HG02970 (cell line): ENCODE measurements at regions not wholly inside any gene's neighbourhood (a gene's known extent, or its start where the extent isn't known, plus 50 kb on each side); places are given as distances from the start of the nearest gene placed in this dataset.
"Not testable (repeated sequence)": the region's sequence is repeated elsewhere in the genome, so short reads cannot be mapped to it uniquely, and the experiment has no call there.

Experiments
- ATAC-seq: cut with Tn5 transposase; IDR thresholded peaks from one replicate; pipeline ENCODE4 v1.9.1; 2021; ENCODE audit warnings: mild to moderate bottlenecking, moderate library complexity, moderate number of reproducible peaks; ENCODE audit not compliant: unreplicated experiment, low FRiP score

DNA sequence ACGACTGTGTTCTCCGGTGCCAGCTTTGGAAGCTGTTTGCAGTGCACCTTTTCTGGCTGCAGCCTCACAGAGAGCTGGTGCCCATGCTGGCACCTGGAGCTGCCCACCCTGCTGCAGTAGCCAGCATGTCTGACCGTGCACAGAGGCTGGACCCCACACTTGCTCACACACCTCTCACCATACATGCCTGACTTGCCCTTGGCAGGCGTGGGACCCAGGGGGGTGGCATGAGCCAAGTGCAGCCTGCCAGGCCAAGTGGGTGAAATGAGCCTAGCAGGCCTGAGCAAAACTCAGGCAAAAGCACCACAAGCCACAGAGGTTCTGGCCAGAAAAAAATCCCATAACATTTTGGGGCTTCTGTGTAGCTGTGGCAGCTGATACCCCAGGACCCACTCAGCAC is 258.8 kb downstream of the XPNPEP1 start:
- no peak for ATAC-seq

DNA sequence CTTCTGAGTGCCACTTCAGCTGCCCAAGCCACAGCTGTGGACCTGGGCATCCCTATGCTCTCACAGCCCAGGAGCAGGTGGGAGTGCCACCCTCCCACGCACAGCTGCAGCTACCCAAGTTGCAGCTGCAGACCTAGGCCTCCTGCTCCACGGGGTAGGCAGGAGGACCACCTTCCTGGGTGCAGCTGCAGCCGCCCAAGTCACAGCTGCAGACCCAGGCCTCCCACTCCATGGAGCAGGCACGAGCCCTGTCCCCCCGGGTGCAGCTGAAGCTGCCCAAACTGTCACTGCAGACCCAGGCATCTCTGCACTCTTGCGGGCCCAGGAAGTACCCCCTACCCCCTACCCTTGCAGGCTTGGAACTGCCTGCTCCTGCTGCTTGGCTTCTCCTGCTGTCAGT is 260.2 kb downstream of the XPNPEP1 start:
- no peak for ATAC-seq

DNA sequence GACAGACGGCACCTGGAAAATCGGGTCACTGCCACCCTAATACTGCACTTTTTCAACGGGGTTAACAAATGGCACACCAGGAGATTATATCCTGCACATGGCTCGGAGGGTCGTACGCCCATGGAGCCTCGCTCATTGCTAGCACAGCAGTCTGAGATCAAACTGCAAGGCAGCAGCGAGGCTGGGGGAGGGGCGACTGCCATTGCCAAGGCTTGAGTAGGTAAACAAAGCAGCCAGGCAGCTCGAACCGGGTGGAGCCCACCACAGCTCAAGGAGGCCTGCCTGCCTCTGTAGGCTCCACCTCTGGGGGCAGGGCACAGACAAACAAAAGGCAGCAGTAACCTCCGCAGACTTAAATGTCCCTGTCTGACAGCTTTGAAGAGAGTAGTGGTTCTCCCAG is 270.7 kb downstream of the XPNPEP1 start:
- not testable (repeated sequence) for ATAC-seq

DNA sequence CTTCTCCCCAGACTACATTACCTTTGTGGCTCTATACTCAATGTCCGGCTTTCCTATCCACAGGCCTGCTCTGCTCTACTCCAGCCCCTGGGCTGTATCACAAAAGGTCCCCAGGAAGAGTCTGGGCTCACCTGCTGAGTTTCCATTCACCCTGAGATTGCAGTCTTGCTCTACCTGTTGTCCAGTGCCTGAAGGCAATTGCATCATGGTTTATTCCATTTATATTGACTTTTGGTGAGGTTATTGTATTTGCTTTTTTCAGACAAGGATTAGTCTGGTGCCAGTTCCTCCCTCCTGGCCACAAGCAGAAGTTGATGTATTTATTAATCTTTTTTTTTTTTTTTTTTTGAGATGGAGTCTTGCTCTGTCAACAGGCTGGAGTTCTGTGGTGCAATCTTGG is 273.1 kb downstream of the XPNPEP1 start:
- no peak for ATAC-seq

DNA sequence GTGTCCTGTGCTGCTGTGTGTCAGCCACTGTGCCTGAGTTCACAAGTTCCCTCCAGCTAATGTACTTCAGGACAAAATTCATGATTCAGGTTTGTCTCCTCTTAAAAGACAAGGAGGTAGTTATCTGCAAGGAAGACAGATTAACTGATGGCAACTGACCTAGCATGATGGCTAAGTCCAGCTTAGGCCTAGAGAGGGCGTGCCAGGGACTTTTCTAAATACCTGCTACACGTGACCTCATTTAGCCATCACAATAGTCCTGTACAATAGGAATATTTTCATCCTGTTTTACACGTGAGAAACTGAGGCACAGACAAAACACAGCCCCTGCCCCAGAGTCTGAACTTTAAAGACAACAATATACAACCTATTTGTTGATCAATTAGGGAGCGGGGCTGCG is 275.7 kb downstream of the XPNPEP1 start:
- ATAC-seq = no peak

DNA sequence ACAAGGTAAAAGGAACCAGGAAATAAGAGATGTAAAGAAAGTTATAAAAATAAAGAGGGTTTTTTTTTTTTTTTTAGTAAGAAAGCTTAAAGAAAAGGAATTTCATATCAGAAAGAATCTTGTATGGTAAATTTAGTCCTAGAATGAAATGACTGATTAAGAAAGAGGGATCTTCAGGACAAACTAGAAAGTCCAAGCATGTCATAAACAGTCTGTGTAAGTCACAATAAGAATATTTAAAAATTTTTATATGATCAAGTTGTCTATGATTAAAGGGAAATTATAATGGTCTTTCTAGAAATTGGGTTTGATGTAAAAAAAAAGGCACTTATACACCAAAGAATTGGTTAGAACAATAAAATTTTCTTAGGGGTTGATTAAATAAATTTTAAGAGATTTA is 289.5 kb downstream of the XPNPEP1 start:
- ATAC-seq = no peak

DNA sequence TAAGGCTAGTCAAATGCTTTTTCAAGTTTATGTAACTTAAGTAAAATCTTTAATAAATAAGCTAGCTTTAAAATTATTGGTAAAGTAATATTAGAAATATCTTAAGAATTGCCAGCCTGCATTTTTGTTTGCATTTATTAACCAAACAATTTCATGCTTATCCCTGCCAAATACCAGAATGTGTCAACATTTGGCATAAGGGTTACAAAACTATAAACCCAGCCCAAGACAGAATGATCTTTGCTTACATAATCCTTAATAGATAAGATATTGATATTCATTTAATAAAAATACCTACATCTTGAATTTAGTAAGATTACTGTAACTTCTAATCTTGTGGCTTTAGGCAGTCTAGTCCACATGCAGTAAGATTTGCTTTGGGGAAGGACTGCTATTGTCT is 290.3 kb downstream of the XPNPEP1 start:
- not testable (repeated sequence) for ATAC-seq

DNA sequence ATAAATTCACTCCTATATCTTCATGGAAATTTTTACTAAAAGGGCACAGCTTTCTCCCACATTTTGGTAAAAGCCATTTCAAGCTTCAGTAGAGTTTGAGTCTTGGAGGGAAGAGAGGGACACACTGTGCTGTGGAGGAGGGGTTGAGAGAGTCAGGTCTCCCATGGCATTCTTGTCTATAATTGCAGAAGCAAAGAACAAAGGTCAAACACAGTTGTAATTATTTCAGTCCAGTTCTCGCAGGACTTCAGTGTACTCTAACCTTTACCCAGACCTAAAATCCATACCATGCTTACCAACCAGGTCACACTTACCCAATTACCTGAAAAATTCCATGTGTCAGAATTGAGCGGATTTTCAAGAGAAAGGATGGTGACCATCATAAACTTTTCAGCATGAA is 298.4 kb downstream of the XPNPEP1 start:
- ATAC-seq = no peak

DNA sequence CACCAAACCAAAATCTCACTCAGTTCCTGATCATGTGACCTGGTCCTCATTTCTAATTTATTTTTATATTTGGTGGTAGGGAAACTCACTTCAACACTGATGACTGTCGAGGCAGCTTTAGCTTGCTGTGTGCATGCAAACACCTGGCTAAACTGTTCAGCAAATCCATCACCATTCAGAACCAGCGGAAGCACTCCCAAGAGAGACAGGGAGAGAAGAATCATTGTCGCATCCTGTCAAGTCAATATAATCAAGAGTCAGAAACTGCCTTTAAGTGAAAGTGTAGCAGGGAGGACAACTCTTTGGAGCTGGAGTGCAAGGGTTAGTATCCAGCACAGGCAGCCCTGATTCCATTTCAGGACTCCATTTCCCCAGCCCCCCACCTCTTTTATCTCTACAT is 300.7 kb downstream of the XPNPEP1 start:
- ATAC-seq = no peak

DNA sequence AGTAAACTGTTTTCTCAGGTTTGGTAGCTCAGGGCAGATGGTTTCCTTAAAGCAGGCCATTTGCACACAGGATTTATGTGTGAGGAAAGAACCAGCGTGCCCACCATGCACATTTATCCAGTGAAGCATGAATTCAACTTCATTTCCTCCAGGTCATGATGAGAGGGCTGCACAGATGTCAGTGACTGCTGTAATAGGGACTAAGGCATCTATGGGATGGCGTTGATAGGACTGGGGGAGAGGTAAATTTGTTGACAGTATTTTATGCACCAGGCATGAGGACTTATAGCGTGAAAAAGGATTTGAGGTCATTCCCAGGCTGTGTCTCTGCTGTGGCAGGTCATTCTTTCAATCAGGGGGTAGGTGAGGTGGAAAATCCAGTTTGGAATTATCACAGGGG is 302.9 kb downstream of the XPNPEP1 start:
- no peak for ATAC-seq

DNA sequence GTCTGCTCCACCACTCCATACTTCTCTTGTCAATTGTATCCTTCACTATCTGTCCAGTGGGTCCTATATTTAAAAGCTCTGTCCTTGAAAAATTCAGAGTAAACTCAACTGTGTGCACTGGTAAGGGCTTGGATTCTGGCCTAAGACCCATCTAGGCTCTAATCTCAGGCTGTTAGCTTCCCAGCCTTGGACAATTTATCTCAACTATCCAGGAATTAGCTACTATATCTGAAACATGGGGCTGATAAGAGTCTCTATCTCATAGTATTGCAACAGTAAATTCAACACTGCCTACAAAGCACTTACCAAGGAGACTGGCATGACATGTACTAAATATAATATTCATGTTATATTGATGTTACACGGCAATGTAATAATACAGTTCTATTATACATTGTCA is 303.4 kb downstream of the XPNPEP1 start:
- no peak for ATAC-seq

DNA sequence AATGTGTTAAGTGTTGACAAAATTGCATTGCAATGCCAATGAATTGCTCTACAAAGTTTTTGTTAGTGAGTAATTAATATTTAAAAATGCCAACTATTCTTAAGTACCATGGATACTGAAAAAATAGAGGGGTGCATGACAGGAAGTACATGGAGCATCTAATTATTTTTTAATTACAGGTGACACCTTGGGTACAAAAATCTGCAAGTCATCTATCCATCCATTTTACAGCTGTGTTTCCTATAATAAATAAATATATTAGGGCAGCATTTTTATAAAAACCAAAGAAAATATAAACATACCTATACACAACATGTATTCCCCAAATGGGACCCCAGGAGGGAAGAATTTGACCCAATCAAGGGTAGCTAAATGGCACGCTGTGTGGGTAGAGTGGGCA is 304.6 kb downstream of the XPNPEP1 start:
- ATAC-seq = no peak

DNA sequence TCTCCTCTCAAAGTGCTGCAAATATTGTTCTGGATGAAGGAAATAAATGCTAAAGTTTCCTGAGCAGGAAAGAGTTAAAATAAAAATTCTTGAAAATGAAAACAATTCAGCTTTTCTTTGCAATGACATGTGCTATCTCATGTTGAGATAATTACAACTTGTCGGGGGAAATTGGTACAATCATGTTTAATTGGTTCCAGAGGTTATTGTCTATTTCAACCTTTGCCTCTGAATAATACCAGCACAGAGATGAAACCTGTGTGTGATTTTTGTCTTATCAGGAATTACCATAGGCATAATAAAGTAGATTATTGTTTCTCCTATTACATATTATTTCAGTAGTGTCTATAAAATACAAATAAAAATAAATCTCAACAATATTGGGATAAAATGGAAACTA is 305.0 kb downstream of the XPNPEP1 start:
- no peak for ATAC-seq

DNA sequence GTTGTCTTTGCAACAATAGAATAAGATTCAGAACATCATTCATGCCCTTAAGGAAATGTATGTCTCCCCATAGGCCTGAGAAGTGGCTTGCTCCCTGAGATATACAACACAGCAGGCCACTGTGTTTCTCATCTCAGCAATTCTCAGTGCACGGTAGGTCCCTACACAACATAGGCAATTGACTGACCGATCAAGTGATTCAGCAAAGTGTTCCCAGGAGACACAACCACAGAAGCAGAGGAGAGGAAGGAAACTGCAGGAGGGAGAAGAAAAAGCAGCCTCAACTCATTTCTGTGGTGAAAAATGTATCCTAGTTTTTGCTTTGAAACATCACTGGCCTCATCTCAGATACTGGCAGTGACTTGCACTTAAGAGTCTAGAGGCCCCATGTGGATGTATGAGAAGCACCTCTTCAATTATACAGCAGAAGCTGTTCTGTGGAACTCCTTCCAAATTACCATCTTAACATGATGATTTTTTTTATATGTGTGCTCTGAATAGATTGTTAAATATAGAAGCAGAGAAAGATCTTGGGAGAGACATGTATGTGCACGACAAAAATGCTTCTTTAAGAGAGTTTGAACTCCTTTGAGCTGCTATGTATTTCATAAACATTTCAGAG is 306.8 kb downstream of the XPNPEP1 start:
- no peak for ATAC-seq

DNA sequence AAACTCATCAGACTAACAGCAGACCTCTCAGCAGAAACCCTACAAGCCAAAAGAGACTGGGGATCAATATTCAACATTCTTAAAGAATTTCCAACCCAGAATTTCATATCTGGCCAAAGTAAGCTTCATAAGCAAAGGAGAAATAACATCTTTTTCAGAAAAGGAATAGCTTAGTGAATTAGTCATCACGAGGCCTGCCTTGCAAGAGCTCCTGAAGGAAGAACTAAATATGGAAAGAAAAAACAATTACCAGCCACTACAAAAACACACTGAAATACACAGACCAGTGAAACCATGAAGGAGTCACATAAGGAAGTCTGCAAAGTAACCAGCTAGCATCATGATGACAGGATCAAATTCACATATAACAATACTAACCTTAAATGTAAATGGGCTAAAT is 328.0 kb downstream of the XPNPEP1 start:
- not testable (repeated sequence) for ATAC-seq

DNA sequence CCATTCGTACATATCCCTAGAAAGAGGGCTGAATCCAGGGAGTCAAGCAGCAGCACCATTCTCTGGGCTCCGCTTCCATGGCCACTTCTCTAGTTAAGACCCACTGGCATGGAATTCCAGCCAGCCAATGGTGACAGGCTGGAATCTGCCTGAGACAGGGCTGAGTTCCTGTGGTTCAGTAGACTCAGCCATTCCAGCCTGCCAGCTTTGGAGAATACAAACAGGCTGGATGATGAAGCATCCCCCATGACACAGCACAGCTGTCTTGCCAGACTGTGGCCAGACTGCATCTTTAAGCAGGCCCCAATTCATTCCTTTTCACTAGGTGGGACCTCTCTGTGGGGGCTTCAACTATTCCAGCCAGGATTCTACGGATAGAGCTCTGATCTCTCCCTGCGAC is 329.6 kb downstream of the XPNPEP1 start:
- no peak for ATAC-seq

DNA sequence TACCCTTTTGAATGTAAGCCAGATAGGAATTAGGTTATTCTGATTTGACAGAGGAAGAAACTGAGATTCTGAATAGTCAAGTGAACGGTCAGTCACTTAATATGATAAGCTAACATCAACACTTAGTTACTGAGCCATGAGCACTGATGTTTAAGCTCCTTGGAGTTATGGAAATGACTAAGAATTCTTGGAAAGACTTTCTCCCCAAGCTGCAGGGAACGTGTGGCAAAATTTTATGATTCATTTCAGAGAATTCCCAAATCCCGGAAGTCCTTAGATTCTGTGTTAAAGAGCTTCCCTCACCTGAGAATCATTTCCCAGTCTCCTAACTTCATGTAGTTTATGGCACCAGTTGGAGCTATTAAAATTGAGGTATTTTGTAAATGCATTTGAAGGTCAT is 330.9 kb downstream of the XPNPEP1 start:
- no peak for ATAC-seq

DNA sequence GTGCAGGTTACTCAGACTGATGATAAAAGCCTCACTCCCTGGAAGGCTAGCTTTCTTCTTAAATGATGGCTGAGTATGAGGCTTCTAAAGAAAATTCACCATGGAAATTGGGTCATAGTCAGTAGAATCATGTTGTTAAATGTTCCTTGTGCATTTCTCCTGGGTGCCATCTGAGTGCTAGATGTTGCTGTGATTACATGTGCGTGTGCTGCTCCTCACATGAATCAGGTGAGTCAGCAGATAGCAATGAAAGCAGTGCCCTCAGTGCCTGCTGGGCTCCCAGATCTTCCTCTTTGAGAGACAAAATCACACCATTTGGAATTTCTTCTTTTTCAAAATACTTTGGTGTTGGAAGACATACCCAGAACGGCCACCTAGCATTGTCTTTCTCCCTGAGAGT is 331.7 kb downstream of the XPNPEP1 start:
- ATAC-seq = no peak

DNA sequence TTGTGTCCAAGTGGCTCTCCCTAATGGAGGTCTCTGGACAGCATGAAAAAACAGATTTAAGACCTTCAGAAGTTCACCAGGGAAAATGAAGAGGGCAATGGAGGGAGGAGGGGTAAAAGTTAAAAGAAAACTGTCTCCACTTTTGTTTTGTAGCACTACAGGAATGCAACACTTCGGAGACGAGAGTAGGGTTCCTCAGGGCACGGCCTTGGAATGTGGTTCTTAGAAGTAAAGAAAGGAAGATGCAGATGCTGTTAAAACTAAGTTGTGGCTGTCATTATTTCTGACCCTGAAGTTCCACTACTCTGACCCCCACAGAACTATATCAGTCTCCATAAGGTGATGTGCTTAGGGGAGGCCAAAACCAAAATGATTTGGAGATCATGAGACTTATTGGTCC is 335.1 kb downstream of the XPNPEP1 start:
- no peak for ATAC-seq

DNA sequence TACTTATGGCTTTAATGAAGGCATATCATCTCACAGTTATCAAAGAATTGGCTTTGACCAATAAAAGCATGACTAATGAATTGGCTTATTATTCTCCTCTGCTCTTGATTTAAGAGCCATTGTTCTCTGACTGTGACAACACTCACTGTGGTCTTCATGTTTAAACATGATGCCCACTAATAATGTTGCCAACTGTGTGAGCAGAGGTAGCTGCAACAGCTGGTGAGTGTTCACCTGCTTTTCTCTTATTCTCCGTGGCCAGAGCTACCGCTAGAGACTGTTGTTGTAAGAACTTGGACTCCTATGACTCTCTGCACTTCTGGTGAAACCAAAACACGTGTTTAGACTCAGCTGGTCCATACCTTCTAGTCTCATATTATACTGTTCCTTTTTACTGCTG is 335.9 kb downstream of the XPNPEP1 start:
- ATAC-seq = no peak

DNA sequence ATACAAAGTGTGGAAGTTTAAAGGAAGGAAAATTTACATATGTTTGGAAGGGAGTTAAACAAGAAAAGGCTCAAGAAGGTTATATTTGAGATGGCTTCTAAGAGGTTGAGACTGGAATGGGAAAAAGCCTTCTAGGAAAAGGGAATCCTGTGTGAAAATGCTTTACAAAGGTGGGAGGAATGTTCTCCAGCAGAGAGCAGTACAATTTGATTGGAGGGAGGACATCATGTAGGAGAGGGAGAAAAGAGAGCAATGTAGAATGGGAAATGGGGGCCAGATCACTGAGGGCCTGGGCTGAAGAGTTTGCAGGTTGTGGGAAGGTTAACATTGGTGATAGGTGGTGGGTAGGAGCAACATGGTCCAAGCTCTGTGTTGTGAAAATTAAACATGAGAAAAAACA is 366.9 kb downstream of the XPNPEP1 start:
- ATAC-seq = no peak

DNA sequence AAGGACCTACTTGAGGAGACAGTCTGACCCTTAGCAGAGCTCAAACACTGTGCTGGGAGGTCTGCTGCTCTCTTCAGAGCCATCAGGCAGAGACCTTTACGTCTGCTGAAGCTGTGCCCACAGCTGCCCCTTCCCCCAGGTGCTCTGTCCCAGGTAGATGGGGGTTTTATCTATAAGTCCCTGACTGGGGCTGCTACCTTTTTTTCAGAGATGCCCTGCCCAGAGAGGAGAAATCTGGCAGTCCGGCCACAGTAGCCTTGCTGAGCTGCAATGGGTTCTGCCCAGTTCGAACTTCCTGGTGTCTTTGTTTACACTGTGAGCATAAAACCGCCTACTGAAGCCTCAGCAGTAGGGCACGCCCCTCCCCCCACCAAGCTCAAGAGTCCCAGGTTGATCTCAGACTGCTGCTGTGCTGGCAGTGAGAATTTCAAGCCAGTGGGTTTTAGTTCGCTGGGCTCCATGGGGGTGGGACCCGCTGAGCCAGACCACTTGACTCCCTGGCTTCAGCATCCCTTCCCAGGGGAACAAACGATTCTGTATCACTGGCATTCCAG is 381.2 kb downstream of the XPNPEP1 start:
- ATAC-seq = not testable (repeated sequence)

DNA sequence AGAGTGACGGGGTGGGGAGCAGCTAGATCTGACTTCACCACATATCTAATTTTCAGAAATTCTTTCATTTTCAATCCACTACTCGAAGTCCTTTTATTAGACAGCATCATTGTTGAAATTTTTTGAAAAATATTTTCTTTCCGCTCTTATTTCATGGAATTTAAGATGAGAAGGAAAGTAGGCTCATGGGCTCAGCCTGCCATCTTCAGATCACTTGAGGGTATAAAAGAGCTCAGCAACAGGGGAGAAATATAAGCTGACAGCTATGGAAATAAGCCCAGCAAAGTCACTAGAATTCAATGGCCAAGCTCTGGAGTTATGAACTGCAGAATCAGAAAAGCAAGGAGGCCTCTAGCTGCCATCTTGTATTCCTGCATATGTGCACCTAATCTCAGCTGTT is 389.1 kb downstream of the XPNPEP1 start:
- ATAC-seq = no peak
